DOHH2 (cell line): ENCODE measurements at regions not wholly inside any gene's neighbourhood (a gene's known extent, or its start where the extent isn't known, plus 50 kb on each side); places are given as distances from the start of the nearest gene placed in this dataset.

Source experiments
- CTCF ChIP-seq: fragments of 200-600 bp; sonication (generic); IDR thresholded peaks from one replicate; pipeline ENCODE4 v1.5.1; 2014; ENCODE audit warnings: antibody characterized with exemption, mild to moderate bottlenecking, low read depth, low read length; ENCODE audit not compliant: poor library complexity, severe bottlenecking
- EZH2phosphoT487 ChIP-seq: fragments of 200-600 bp; sonication (generic); IDR thresholded peaks from 2 replicates; pipeline ENCODE4 v1.6.1; 2017; ENCODE audit warnings: borderline replicate concordance, mild to moderate bottlenecking, antibody characterized with exemption, low read length, moderate library complexity, mixed read lengths

- TF ChIP-seq CTCF = peak; percentile 48
- no peak for TF ChIP-seq EZH2phosphoT487
These were observed 769.4 kb upstream of the GOLIM4 start for GRCh38 chr3:168865022-168865551.
